ENCODE measurements at regions not wholly inside any gene's neighbourhood (a gene's known extent, or its start where the extent isn't known, plus 50 kb on each side); places are given as distances from the start of the nearest gene placed in this dataset.

- TF ChIP-seq POLR2A (IDR thresholded peaks at IDR 0.05) (no peak), CTCF (IDR thresholded peaks at IDR 0.05) (no peak)
Measured at GRCh38 chr10:29737074-29737593, 102.4 kb upstream of the SVIL start.

All from lower leg skin (tissue), 3 donors.